SK-N-SH treated with all-trans-retinoic acid at 6 μM for 48 hours (cell line): ENCODE measurements at regions not wholly inside any gene's neighbourhood (a gene's known extent, or its start where the extent isn't known, plus 50 kb on each side); places are given as distances from the start of the nearest gene placed in this dataset.

Experiments used
- GLIS3 ChIP-seq: fragments of 250-450 bp; sonication (Bioruptor Pico); IDR thresholded peaks from 2 replicates; pipeline ENCODE4 v1.5.0; 2020; ENCODE audit warnings: mild to moderate bottlenecking, moderate library complexity
- ISL1 ChIP-seq: fragments of 250-450 bp; sonication (Bioruptor Pico); IDR thresholded peaks from 2 replicates; pipeline ENCODE4 v2.1.2; 2022; ENCODE audit warnings: mild to moderate bottlenecking, moderate library complexity
- OSR1 ChIP-seq: fragments of 250-450 bp; sonication (Bioruptor Pico); IDR thresholded peaks from 2 replicates; pipeline ENCODE4 v1.8.0; 2022; ENCODE audit warnings: moderate library complexity, mild to moderate bottlenecking, inconsistent platforms
- TOX ChIP-seq: fragments of 250-450 bp; sonication (Bioruptor Pico); IDR thresholded peaks from 2 replicates; pipeline ENCODE4 v1.8.0; 2021; ENCODE audit warnings: mild to moderate bottlenecking, moderate library complexity, borderline replicate concordance
- ZC3H10 ChIP-seq: fragments of 250-450 bp; sonication (Bioruptor Pico); IDR thresholded peaks from 2 replicates; pipeline ENCODE4 v1.5.1; 2021; ENCODE audit warnings: mild to moderate bottlenecking, moderate library complexity
- ZFP3 ChIP-seq: fragments of 250-450 bp; sonication (Bioruptor Pico); IDR thresholded peaks from 2 replicates; pipeline ENCODE4 v1.5.0; 2020; ENCODE audit warnings: mild to moderate bottlenecking, moderate library complexity
- ZNF565 ChIP-seq: fragments of 450-650 bp; formaldehyde crosslinking; conservative IDR thresholded peaks from 2 replicates; pipeline ENCODE4 v1.5.0; 2020; ENCODE audit warnings: low read depth, mild to moderate bottlenecking, moderate library complexity
- ZNF8 ChIP-seq: fragments of 450-650 bp; formaldehyde crosslinking; IDR thresholded peaks from 2 replicates; pipeline ENCODE4 v1.5.0; 2020; ENCODE audit warnings: mild to moderate bottlenecking, moderate library complexity
- TF ChIP-seq, protein P1 (sequence below): fragments of 250-450 bp; sonication (Bioruptor Pico); IDR thresholded peaks from 2 replicates; pipeline ENCODE4 v1.5.1; 2020; ENCODE audit warnings: low read depth, mild to moderate bottlenecking, moderate library complexity
- TF ChIP-seq, protein P2 (sequence below): fragments of 250-450 bp; sonication (Bioruptor Pico); IDR thresholded peaks from 2 replicates; pipeline ENCODE4 v1.5.0; 2020; ENCODE audit warnings: mild to moderate bottlenecking, moderate library complexity

DNA sequence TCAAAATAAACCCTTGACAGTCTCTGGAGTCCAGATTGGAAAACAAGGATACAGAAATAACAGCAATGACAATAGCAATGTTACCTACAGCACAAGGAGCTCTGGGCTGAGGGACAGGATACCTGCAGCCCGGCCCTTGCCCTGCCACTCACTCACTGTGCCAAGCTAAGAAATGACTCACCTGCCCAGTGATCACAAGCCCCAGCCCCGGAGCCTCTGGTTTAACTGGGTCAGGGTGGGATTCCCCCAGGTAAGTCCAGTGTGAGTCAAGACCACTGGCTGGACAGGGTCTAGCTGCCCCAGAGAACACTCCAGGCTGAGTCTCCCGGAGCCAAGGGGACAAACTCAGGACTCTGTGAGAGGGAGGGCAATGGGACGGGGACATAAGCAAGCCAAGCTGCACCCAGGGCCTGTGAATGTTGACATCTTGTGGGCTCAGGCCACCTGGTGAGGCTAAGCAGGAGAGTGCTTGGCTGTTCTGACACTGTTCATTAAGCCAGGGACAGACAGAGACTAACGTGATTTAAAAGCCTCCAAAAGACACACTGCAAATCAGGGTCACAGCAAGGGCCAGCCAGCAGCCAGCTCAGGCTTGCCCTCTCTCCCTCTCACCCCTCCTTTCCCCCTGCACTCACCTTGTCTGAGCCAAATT lies 64.1 kb downstream of the MIS18A start:
- no peak for TF ChIP-seq ZNF565 (CRISPR knock-in tag)
- TF ChIP-seq, protein P1, sequence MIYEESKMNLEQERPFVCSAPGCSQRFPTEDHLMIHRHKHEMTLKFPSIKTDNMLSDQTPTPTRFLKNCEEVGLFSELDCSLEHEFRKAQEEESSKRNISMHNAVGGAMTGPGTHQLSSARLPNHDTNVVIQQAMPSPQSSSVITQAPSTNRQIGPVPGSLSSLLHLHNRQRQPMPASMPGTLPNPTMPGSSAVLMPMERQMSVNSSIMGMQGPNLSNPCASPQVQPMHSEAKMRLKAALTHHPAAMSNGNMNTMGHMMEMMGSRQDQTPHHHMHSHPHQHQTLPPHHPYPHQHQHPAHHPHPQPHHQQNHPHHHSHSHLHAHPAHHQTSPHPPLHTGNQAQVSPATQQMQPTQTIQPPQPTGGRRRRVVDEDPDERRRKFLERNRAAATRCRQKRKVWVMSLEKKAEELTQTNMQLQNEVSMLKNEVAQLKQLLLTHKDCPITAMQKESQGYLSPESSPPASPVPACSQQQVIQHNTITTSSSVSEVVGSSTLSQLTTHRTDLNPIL (CRISPR knock-in tag) = no peak
- TF ChIP-seq, protein P2, sequence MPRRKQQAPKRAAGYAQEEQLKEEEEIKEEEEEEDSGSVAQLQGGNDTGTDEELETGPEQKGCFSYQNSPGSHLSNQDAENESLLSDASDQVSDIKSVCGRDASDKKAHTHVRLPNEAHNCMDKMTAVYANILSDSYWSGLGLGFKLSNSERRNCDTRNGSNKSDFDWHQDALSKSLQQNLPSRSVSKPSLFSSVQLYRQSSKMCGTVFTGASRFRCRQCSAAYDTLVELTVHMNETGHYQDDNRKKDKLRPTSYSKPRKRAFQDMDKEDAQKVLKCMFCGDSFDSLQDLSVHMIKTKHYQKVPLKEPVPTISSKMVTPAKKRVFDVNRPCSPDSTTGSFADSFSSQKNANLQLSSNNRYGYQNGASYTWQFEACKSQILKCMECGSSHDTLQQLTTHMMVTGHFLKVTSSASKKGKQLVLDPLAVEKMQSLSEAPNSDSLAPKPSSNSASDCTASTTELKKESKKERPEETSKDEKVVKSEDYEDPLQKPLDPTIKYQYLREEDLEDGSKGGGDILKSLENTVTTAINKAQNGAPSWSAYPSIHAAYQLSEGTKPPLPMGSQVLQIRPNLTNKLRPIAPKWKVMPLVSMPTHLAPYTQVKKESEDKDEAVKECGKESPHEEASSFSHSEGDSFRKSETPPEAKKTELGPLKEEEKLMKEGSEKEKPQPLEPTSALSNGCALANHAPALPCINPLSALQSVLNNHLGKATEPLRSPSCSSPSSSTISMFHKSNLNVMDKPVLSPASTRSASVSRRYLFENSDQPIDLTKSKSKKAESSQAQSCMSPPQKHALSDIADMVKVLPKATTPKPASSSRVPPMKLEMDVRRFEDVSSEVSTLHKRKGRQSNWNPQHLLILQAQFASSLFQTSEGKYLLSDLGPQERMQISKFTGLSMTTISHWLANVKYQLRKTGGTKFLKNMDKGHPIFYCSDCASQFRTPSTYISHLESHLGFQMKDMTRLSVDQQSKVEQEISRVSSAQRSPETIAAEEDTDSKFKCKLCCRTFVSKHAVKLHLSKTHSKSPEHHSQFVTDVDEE (CRISPR knock-in tag) = no peak
- no peak for TF ChIP-seq ISL1 (CRISPR knock-in tag)
- no peak for TF ChIP-seq OSR1 (CRISPR knock-in tag)
- no peak for TF ChIP-seq GLIS3 (CRISPR knock-in tag)
- TF ChIP-seq ZFP3 (CRISPR knock-in tag) = no peak
- TF ChIP-seq ZC3H10 (CRISPR knock-in tag) = no peak
- TF ChIP-seq TOX (CRISPR knock-in tag) = no peak
- TF ChIP-seq ZNF8 (CRISPR knock-in tag) = no peak
